Dermis microvascular lymphatic vessel endothelial cell (primary cell): ENCODE measurements at regions not wholly inside any gene's neighbourhood (a gene's known extent, or its start where the extent isn't known, plus 50 kb on each side); places are given as distances from the start of the nearest gene placed in this dataset.
A peak's percentile ranks its signal among the peaks of the same experiment; 100 is the strongest.
"Not testable (repeated sequence)": the region's sequence is repeated elsewhere in the genome, so short reads cannot be mapped to it uniquely, and the experiment has no call there.

Experiments
- DNase-seq, 2 donors: peaks; one replicate each; pipeline versions ENCODE4 v3.0.0 to v3.0.0-alpha.2; 2010; ENCODE audit warnings: low read depth in 2 of 2

DNA sequence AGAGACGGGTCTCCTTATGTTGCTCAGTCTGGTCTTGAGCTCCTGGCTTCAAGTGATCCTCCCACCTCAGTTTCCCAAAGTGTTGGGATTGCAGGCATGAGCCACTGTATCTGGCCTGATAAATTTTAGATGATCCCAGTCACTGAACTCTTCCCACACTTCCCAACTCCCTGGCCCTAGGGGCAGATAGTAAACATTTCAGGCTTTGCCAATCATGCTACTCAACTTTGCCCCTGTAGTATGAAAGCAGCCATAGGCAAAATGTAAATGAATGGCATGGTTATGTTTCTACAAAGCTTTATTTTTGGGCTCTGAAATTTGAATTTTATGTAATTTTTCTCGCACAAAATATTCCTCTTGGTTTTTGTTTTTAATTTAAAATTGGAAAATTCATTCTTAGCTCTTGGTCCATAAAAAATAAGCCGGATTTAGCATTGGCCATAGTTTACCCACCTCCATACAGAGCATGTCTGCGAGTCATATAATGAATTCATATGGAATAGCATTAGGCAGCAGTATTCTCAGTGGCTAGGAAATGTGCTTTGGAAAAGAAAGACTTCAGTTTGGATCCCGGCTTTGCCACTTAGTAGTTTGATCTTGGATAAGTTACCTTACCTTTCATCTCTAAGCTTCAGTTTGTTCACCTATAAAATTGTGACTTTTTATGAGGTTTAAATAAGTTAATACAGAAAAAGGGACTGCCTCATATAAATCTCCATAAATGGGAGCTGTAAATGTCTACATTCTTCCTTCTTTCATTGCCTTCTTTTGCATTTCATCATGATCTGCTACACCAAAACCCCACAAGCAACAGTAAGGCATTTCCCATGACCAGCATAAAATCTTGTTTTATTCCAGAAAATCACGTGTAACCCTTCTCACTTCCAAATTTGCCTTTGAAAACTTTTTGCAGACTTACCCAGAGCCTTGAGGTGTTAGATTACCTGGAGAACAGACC, 360.3 kb upstream of the TPM1 start:
- DNase-seq: no peak

- DNase-seq: not testable (repeated sequence)
Measured at GRCh38 chr15:62683192-62683591, 359.4 kb upstream of the TPM1 start.

DNA sequence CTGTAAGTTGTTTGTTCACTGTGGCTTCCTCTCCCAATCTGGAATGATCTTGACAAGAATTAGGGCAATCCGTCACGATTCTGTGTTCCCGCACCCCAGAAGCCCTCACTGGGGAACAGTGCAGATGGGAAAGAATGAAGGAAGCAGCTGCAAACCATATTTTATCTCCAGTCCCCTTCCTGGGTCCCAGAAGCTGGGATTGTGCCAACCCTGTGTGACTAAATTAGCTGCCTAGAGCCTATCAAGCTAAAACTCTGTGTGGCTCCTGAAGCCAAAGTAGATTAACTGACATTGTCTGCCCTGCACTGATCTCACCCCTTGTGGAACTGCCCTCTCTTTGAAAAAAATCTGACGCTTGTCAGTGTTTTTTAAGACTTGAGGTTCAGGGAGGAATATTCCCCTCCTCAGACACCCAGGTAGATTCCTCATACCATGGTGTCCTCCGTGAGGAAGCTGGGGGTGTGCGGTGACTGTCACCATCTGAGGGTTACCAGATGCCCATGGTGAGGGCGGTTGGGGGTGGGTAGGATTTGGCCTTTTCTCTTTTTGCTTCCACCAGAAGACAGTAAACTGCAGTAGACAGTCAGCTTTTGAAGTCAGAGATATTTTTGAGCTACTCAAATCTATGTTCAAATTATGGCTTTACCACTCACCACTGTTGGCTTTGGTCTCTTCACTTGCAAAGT, 358.3 kb upstream of the TPM1 start:
- DNase-seq: no peak

- no peak for DNase-seq
Measured at GRCh38 chr15:62691008-62691407, 351.5 kb upstream of the TPM1 start.

- no peak for DNase-seq
Measured at GRCh38 chr15:62697636-62698035, 344.9 kb upstream of the TPM1 start.

GRCh38 chr15:62698646-62699045, 343.9 kb upstream of the TPM1 start:
- no peak for DNase-seq

- DNase-seq: no peak
Measured at GRCh38 chr15:62706317-62706716, 336.2 kb upstream of the TPM1 start.

DNA sequence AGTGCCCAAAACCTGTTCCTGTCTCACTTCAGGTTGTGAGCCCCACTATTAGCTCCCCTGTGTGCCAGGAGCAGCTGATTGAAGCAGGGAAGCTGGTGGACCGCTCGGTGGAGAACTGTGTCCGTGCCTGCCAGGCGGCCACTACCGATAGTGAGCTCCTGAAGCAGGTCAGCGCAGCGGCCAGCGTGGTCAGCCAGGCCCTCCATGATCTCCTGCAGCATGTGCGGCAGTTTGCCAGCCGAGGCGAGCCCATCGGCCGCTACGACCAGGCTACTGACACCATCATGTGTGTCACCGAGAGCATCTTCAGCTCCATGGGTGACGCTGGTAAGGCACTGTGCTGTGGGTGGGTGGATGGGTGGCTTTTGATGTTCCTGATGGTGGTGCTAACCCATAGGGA, 334.1 kb upstream of the TPM1 start:
- DNase-seq: no peak

- DNase-seq: no peak
Measured at GRCh38 chr15:62709261-62709660, 333.3 kb upstream of the TPM1 start.

DNA sequence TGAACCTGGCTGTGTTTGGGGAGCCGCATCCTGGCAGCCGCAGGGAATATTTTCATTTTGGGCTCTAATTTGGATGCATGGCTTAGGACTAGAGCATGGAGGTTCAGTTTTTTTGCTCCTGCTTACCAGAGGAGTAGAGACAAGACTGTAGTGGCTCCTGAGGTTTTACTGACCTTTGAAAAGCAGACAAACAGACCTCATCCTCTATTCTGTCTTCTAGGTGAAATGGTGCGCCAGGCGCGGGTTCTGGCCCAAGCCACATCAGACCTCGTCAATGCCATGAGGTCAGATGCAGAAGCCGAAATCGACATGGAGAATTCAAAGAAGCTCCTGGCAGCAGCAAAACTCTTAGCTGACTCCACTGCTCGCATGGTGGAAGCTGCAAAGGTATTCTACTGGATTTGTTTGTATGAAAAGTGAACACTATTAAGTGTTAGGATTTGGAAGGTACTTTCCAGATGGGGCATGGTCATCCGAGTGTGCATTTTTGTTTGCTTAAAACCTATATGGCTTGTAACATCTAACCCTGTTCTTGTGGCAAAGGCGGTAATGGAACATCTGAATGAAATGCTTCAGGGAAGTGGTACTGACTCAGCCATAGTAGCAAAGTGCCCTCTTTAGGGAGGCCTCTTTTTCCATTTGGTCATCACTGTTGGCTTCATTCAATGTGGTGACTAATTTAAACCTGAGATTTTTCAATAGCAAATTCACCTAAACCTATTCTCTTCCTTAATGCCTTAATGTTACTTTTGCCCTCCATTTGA, 330.7 kb upstream of the TPM1 start:
- DNase-seq: peak; percentile 6 to 11

- no peak for DNase-seq
Measured at GRCh38 chr15:62712455-62712839, 330.1 kb upstream of the TPM1 start.

- no peak for DNase-seq
Measured at GRCh38 chr15:62715946-62716345, 326.6 kb upstream of the TPM1 start.

- no peak for DNase-seq
Measured at GRCh38 chr15:62717496-62717895, 325.1 kb upstream of the TPM1 start.

- no peak for DNase-seq
Measured at GRCh38 chr15:62719316-62719715, 323.2 kb upstream of the TPM1 start.

GRCh38 chr15:62722237-62722636, 320.3 kb upstream of the TPM1 start:
- no peak for DNase-seq

DNA sequence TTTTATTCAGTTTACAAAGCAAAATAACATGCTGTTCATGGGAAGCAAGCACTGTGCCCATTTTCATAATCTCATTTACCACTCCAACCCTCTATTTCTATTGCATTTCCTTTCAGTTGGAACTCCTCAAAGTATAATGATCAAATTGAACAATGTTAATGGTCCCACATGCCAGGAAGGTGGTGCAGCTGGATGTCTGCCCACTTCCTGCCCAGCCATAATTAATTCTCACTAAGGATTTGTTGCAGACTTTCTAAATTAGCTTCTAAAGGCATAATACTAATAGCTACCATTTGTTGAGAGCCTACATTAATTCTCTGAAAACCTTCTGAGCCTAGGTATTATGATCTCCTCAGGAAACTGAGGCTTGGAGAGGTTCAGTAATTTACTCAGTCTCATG, 316.1 kb upstream of the TPM1 start:
- no peak for DNase-seq

DNA sequence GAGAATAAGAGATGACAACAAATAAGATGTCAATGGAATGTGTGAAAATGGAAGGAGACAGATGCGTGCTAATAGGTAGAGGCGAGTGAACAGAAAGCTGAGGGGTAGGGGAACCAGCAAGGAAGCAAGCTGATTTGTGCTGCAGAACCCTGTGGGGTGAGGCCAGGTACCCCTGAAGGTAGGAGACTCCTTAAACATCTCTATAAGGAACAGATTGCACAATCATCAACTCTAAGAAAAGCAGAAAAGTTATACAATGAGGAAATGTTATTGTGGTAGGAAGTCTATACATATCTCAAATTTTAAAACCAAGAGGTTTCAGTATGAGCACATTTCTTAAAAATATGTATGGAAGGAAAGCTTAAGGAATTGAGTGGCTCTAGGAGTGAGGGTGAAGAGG, 315.0 kb upstream of the TPM1 start:
- no peak for DNase-seq

GRCh38 chr15:62730825-62731224, 311.7 kb upstream of the TPM1 start:
- DNase-seq: no peak

GRCh38 chr15:62732078-62732477, 310.5 kb upstream of the TPM1 start:
- no peak for DNase-seq

GRCh38 chr15:62734706-62735105, 307.8 kb upstream of the TPM1 start:
- DNase-seq: no peak

DNA sequence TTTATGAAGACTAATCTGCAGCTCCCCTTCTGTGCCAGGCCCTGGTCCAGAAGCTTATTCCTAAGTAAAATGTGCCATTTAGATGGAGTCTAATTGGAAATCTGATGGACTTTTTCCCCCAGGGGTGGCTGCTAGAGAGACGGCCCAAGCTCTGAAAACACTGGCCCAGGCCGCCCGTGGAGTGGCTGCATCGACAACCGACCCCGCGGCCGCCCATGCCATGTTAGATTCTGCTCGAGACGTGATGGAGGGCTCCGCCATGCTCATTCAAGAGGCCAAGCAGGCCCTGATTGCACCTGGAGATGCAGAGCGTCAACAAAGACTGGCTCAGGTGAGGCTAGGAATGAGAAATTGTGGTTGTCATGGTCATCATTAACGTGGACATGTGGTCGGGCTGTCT, 305.8 kb upstream of the TPM1 start:
- DNase-seq: no peak

DNA sequence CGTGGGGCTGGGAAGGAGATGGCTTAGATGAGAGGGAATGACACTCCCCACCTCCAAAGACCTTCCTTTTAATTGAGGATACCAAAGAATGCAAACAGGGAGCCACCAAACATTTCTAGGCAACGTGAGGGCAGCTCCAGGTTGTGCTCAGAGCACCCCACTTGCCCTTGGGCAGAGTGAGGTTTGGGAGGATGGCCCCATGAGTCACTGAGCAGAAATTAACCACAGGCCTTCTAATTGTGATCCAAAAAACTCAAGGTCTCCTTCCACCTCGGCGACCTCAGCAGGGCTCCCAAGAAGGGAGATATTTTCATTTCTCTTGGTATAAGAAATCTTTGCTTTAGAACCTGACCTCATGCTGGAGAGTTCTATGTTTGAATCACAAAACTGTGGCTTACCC, 305.0 kb upstream of the TPM1 start:
- no peak for DNase-seq
